Fibroblast of gingiva (primary cell): ENCODE measurements at regions not wholly inside any gene's neighbourhood (a gene's known extent, or its start where the extent isn't known, plus 50 kb on each side); places are given as distances from the start of the nearest gene placed in this dataset.

ENCODE experiments used
- DNase-seq: peaks from one replicate; pipeline ENCODE4 v3.0.0-alpha.2; 2011; ENCODE audit warnings: low read depth

GRCh38 chr9:118954857-118955256, 414.4 kb downstream of the BRINP1 start:
- no peak for DNase-seq

GRCh38 chr9:118957585-118957984, 411.6 kb downstream of the BRINP1 start:
- DNase-seq, result no peak

- no peak for DNase-seq
Observed at GRCh38 chr9:118959366-118959765, 409.9 kb downstream of the BRINP1 start.

GRCh38 chr9:118961857-118962256, 407.4 kb downstream of the BRINP1 start:
- DNase-seq, result peak; percentile 47

GRCh38 chr9:118962426-118962825, 406.8 kb downstream of the BRINP1 start:
- DNase-seq, result no peak

- DNase-seq, result no peak
Observed at GRCh38 chr9:118963674-118964073, 405.6 kb downstream of the BRINP1 start.

GRCh38 chr9:118967901-118968300, 401.3 kb downstream of the BRINP1 start:
- DNase-seq, result no peak

- no peak for DNase-seq
Observed at GRCh38 chr9:118975736-118976135, 393.5 kb downstream of the BRINP1 start.

- no peak for DNase-seq
Observed at GRCh38 chr9:118976160-118976559, 393.1 kb downstream of the BRINP1 start.

- DNase-seq, result no peak
Observed at GRCh38 chr9:118984607-118985006, 384.6 kb downstream of the BRINP1 start.

GRCh38 chr9:118985851-118986250, 383.4 kb downstream of the BRINP1 start:
- peak; percentile 21 for DNase-seq

GRCh38 chr9:118987167-118987566, 382.1 kb downstream of the BRINP1 start:
- no peak for DNase-seq

- no peak for DNase-seq
Observed at GRCh38 chr9:118990949-118991348, 378.3 kb downstream of the BRINP1 start.

- DNase-seq, result no peak
Observed at GRCh38 chr9:118991366-118992285, 377.6 kb downstream of the BRINP1 start.

- no peak for DNase-seq
Observed at GRCh38 chr9:118992813-118993794, 376.1 kb downstream of the BRINP1 start.

GRCh38 chr9:118993965-118994364, 375.3 kb downstream of the BRINP1 start:
- no peak for DNase-seq

- no peak for DNase-seq
Observed at GRCh38 chr9:119002491-119002890, 366.7 kb downstream of the BRINP1 start.

GRCh38 chr9:119003201-119003611, 366.0 kb downstream of the BRINP1 start:
- peak; percentile 14 for DNase-seq

- peak; percentile 12 for DNase-seq
Observed at GRCh38 chr9:119003882-119004617, 365.2 kb downstream of the BRINP1 start.

GRCh38 chr9:119004618-119004990, 364.6 kb downstream of the BRINP1 start:
- DNase-seq, result peak; percentile 82

GRCh38 chr9:119005162-119005561, 364.1 kb downstream of the BRINP1 start:
- no peak for DNase-seq

GRCh38 chr9:119009249-119009648, 360.0 kb downstream of the BRINP1 start:
- no peak for DNase-seq
